AG04450 (cell line): ENCODE measurements at regions not wholly inside any gene's neighbourhood (a gene's known extent, or its start where the extent isn't known, plus 50 kb on each side); places are given as distances from the start of the nearest gene placed in this dataset.
"Not testable (repeated sequence)": the region's sequence is repeated elsewhere in the genome, so short reads cannot be mapped to it uniquely, and the experiment has no call there.

Experiments
- CTCF ChIA-PET: fragments of 300-600, 350-600 bp; formaldehyde crosslinking; extraction: SDS; loops from one replicate; lab custom pipeline; 2022; ENCODE audit warnings: antibody characterized with exemption, inconsistent platforms; lab: Charles Lee
- POLR2A ChIA-PET: fragments of 350-600 bp; formaldehyde crosslinking; extraction: SDS; loops from one replicate; lab custom pipeline; 2021; ENCODE audit warnings: antibody characterized with exemption, inconsistent platforms; lab: Yijun Ruan, JAX
- DNase-seq: peaks from one replicate; pipeline ENCODE4 v3.0.0-alpha.2; 2011; ENCODE audit warnings: low read depth, low spot score
- H3K27ac ChIP-seq: one replicate; pipeline ENCODE4 v1.5.1; 2012; ENCODE audit warnings: low read depth, low read length, control low read depth
- H3K27me3 ChIP-seq: one replicate; pipeline ENCODE4 v1.6.0; 2012; ENCODE audit warnings: low read length; ENCODE audit not compliant: control insufficient read depth, insufficient read depth
- H3K4me3 ChIP-seq: 2 replicates; pipeline ENCODE4 v1.5.1; 2011; ENCODE audit warnings: mild to moderate bottlenecking, low read depth, low read length, control low read depth
- H3K9me3 ChIP-seq: 2 replicates; pipeline ENCODE4 v1.5.1; 2012; ENCODE audit warnings: low read length; ENCODE audit not compliant: control insufficient read depth, insufficient read depth
- TF ChIP-seq, protein P1 (sequence below): IDR thresholded peaks from 2 replicates; pipeline ENCODE4 v1.5.1; 2011; ENCODE audit warnings: low read depth, low read length, control low read depth, inconsistent platforms

DNA sequence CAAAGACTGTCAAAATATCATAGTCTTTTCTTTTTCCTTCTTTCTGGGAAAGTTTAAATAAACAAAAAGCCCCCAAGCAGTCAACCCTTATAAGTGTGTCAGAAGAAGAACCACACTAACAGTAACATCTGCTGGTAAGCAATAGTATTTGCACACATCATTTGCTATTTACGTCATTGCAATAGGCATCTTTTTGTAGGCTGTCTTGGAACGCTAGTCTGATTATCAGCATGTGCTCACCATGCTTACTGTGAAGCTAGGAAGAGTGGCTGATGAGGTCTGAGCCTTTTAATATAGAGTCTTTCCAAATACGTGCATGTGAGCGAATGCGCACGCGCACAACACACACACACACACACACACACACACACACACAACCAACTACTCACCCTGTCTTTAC is 599.0 kb upstream of the TPK1 start:
- no peak for DNase-seq
- ChIA-PET CTCF (no interaction called here), POLR2A (no interaction called here)

DNA sequence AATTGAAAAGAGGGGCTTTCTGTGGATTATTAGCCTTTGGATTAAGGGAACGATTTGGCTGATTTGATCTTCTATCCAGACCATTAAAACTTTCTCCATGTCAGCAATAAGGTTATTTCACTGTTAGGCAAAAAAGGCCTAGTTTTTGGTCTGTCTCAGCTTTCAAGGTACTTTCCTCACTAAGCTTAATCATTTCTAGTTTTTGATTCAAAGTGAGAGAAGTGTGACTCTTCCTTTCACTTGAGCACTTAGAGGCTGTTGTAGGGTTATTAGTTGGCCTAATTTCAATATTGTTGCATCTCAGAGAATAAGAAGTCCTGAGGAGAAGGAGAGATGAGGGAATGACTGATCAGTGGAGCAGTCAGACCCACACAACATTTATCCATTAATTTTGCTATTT is 596.0 kb upstream of the TPK1 start:
- TF ChIP-seq, protein P1, sequence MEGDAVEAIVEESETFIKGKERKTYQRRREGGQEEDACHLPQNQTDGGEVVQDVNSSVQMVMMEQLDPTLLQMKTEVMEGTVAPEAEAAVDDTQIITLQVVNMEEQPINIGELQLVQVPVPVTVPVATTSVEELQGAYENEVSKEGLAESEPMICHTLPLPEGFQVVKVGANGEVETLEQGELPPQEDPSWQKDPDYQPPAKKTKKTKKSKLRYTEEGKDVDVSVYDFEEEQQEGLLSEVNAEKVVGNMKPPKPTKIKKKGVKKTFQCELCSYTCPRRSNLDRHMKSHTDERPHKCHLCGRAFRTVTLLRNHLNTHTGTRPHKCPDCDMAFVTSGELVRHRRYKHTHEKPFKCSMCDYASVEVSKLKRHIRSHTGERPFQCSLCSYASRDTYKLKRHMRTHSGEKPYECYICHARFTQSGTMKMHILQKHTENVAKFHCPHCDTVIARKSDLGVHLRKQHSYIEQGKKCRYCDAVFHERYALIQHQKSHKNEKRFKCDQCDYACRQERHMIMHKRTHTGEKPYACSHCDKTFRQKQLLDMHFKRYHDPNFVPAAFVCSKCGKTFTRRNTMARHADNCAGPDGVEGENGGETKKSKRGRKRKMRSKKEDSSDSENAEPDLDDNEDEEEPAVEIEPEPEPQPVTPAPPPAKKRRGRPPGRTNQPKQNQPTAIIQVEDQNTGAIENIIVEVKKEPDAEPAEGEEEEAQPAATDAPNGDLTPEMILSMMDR: no peak
- CTCF ChIA-PET: no interaction called here
- H3K4me3 ChIP-seq: no peak overlapping the region
- H3K27ac ChIP-seq: no peak overlapping the region
- no peak for DNase-seq
- POLR2A ChIA-PET: no interaction called here
- H3K27me3 ChIP-seq: no peaks in the 10 kb centered on the region
- peaks cover 25% of the 10 kb centered on the region; the same call in 1 of the 2 replicates for H3K9me3 ChIP-seq

More for the DNA sequence above, 599.0 kb upstream of the TPK1 start:
- H3K27me3 ChIP-seq: no peaks in the 10 kb centered on the region
- TF ChIP-seq, protein P1: no peak
- H3K27ac ChIP-seq: no peak overlapping the region
- peaks cover 17% of the 10 kb centered on the region; the same call in 1 of the 2 replicates for H3K9me3 ChIP-seq
- H3K4me3 ChIP-seq: no peak overlapping the region

DNA sequence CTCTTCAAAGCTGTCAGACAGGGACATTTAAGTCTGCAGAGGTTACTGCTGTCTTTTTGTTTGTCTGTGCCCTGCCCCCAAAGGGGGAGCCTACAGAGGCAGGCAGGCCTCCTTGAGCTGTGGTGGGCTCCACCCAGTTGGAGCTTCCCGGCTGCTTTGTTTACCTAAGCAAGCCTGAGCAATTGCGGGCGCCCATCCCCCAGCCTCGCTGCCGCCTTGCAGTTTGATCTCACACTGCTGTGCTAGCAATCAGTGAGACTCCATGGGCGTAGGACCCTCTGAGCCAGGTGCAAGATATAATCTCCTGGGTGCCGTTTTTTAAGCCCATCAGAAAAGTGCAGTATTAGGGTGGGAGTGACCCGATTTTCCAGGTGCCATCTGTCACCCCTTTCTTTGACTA is 582.6 kb upstream of the TPK1 start:
- H3K27ac ChIP-seq, H3K4me3 ChIP-seq, H3K9me3 ChIP-seq, CTCF ChIA-PET, H3K27me3 ChIP-seq, POLR2A ChIA-PET, DNase-seq: not testable (repeated sequence)

DNA sequence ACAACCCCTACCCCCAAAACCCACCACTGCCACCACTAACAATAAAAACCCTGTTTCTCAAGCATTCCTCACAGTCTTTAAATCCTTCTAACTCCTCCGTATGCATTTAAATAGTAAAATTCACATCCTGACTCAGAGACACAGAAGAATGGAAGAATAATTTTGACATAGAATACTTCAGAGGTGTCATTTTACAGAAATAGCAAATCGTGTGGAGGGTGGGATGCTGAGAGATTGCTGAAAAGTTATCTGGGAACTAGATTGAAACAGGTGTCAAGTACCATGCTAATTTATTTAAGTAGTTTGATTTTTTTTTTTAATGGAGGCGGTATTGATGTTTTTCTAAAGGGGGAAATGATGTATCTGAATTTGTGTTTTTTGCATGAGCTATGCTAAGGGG is 575.2 kb upstream of the TPK1 start:
- no peaks in the 10 kb centered on the region for H3K9me3 ChIP-seq
- DNase-seq: no peak
- TF ChIP-seq, protein P1: no peak
- POLR2A ChIA-PET: no interaction called here
- no peak overlapping the region for H3K27ac ChIP-seq
- CTCF ChIA-PET: no interaction called here
- H3K27me3 ChIP-seq: no peaks in the 10 kb centered on the region
- no peak overlapping the region for H3K4me3 ChIP-seq

DNA sequence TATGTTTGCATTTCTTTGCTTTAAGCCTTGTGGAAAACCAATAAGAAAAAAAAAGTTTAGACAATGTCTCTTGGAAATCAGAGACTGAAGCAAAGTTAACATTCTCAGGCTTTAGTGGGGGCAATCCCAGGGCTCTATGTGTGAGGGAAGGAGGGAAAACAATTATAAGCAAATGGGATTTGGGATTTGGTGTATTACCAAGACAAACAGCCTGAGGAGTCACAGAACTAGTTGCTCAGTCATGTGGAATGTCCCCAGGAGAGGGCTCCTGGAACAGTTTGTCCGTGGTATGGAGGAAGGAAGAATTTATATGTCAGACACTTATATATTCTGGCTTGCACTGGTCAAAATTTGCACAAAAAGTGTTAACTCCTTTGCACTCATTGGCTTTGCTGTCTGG is 562.9 kb upstream of the TPK1 start:
- no peak for DNase-seq
- H3K27ac ChIP-seq: no peak overlapping the region
- peaks cover 17% of the 10 kb centered on the region for H3K9me3 ChIP-seq
- ChIA-PET CTCF (no interaction called here), POLR2A (no interaction called here)
- H3K4me3 ChIP-seq: no peak overlapping the region
- TF ChIP-seq, protein P1: no peak
- no peaks in the 10 kb centered on the region for H3K27me3 ChIP-seq

DNA sequence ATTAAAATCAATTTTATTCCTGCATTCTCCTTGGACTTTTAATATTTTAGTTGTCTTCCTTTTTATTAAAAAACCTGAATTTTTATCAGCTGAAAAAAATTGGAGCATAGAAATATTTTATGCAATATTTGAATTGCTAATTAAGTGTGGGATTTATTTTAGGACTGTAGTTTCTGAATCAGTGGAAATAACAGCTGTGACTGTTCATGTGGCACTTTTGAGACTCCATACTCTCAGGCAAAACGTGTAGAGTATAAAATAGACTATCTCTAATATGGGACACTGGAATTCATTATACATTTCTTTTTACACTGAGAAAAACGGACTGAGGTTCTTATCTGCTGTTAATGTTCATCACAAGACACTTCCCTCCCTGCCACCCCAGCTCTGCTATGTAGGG is 558.3 kb upstream of the TPK1 start:
- ChIA-PET POLR2A (no interaction called here), CTCF (no interaction called here)
- Histone ChIP-seq H3K27me3 (no peaks in the 10 kb centered on the region), H3K27ac (no peak overlapping the region), H3K9me3 (peaks cover 12% of the 10 kb centered on the region), H3K4me3 (no peak overlapping the region)
- DNase-seq: no peak
- TF ChIP-seq, protein P1: no peak
